GM12874 (cell line): ENCODE measurements at regions not wholly inside any gene's neighbourhood (a gene's known extent, or its start where the extent isn't known, plus 50 kb on each side); places are given as distances from the start of the nearest gene placed in this dataset.

Experiments
- TF ChIP-seq, protein P1 (sequence below): IDR thresholded peaks from 2 replicates; pipeline ENCODE4 v1.5.1; 2011; ENCODE audit warnings: low read depth, mild to moderate bottlenecking, control low read depth, low read length, moderate library complexity; ENCODE audit not compliant: insufficient read depth

DNA sequence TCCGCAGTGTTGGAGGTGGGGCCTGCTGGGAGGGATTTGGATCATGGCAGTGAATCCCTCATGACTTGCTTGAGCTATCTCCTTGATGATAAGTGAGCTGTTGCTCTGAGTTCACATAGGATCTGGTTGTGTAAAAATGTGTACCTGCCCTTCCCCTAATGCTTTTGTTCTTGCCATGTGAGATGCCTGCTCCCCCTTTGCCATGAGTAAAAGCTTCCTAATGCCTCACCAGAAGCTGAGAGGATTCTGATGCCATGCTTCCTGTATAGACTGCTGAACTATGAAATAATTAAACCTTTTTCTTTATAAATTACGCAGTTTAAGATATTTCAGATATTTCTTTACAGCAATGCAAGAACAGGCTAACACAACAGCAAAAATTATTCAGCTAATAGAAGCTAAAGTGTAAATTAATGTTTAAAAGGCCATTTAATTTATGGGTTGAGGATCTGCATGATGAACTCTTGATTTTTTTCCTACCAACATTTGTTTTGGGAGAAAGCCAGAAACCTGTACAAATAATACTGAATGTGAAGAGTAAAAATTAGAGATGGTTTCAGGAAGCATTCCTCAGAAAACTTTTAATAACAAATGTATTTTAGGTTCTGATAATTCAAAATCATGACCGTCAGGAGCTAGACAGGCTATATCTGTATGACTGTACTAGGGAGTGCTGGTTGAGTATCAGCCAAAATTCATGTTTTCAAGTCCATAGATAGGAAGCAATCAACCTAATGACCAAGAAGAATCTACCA, 177.5 kb upstream of the GRIA4 start:
- TF ChIP-seq, protein P1, sequence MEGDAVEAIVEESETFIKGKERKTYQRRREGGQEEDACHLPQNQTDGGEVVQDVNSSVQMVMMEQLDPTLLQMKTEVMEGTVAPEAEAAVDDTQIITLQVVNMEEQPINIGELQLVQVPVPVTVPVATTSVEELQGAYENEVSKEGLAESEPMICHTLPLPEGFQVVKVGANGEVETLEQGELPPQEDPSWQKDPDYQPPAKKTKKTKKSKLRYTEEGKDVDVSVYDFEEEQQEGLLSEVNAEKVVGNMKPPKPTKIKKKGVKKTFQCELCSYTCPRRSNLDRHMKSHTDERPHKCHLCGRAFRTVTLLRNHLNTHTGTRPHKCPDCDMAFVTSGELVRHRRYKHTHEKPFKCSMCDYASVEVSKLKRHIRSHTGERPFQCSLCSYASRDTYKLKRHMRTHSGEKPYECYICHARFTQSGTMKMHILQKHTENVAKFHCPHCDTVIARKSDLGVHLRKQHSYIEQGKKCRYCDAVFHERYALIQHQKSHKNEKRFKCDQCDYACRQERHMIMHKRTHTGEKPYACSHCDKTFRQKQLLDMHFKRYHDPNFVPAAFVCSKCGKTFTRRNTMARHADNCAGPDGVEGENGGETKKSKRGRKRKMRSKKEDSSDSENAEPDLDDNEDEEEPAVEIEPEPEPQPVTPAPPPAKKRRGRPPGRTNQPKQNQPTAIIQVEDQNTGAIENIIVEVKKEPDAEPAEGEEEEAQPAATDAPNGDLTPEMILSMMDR = no peak

DNA sequence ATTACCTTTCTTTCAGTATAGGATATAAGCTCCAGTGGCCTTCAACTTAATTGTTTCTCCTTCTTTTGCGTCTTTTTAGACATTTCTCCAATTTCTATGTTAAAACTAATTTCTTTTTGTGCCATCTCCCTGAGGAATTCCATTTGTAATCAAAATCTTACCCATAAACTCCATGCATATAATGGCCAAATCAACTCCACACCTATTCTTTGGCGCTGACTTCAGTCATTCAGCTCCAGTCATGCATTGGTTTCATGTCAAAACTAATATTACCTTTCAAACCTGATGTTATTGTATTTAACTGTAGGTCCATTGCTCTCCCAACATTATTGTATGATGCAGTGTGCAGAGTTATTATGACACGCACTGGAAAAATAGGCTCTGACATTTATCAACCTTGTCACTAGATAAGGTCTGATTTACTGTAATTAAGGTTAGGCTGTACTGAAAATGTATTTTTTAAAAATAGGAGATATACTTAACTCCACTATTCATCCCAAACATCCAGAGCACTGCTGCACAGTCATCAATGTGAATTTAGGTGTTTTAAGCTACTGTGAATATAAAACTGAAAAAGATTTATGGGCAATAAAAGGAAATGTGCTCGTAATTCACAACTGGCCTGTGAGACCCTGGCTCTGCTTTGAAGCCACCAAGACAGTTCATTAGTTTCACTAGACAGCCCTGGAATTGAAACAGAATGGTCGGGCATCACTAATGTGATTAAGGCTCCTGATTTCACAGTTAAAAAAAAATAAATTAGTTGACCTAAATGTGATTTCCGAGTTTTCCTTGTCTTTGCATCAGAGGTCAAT, 180.6 kb upstream of the GRIA4 start:
- TF ChIP-seq, protein P1 = no peak

DNA sequence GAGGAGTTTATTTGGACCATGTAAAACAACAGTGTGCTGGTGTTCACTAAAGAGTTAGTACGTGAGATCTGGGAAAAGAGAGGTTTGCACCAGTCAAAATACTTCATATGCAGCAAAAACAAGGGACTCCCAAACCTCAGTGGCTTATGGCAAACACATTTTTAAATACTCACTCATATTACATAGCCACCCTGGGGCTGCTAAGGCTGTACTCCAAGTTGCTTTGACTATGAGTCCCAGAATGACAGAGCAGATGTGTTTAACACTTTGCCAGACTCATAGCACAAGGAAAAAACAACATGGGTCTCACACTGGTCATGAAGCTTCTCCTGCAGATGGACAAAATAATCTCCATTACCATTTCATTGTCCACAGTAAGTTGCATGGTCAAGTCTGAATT, 202.8 kb upstream of the GRIA4 start:
- TF ChIP-seq, protein P1 = no peak

DNA sequence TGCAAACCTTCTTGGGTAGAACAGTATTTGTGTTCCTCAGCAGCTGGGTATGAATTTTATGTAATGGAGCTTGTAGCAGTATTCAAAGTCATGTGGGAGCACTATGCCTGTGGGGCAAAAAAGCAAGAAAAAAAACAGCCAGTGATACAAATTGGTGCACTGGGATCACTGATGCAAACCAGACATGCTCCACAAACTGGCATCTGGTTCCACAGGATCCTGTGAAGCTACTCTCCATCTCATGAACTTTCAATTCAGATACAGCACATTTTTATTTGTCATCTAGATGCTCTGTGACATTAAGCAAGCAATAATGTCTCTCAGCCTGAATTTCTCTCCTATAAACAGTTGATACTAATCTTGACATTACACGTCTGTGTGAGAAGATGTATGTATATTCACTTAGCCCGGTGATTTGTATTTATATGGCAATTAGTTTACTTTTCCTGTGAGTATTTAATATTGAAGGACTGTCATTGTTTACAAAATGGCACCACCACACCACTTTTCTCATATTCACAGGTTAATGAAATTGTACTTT, 208.5 kb upstream of the GRIA4 start:
- TF ChIP-seq, protein P1 = no peak

DNA sequence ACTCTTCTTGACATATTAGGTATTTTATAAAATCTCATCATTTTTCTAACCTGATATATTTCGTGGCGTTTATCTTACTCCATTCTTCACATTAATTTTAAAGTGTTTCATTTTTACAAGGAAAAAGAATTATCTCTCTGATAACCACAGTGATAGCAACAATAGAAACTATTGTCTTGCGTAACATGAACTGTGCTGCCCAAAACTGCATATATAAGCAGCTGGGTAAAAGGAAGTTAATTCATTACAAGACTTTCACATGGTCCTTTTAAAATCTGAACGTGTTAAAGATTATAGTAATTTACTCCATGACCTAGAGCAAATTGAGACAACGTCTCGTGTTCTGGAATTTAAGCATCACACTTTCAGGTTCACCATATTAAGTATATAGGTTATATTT, 210.4 kb upstream of the GRIA4 start:
- TF ChIP-seq, protein P1 = no peak

DNA sequence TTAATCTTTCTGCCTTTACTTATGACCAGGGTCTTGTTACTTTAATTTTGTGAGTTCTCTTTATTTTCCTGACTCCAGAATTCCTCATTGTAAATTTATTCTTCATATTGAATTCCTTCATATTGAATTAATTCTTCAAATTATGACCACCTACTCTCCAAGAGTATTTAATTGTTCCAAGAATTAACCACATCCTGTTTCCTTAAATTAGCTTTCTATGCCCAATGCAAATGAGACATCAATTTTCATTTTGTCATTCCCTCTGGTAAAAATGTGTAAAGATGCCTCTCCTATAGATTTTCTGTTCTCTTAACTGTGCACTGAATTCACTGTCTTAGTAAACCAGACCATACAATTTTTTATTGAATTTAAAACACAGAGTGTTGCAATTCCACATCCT, 211.2 kb upstream of the GRIA4 start:
- TF ChIP-seq, protein P1 = no peak

DNA sequence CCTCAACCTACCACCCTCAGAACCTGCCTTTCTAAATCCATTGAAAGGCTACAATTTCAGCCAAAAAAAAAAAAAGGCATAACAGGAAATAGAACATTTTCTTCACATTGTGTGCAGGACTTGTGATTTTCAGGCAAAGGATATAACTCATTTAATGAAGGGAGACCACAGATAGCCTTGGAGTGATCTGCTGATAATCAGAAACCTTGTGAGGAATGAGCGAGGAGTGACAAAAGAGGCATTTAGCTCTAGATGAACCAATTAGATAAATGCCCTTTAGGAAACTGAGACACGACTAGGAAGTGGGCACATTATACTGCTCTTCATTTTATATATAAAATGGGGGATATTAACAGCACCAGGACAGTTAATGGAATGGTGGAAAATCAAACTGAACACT, 216.5 kb upstream of the GRIA4 start:
- TF ChIP-seq, protein P1 = no peak
